Osteoblast (primary cell): ENCODE measurements at regions not wholly inside any gene's neighbourhood (a gene's known extent, or its start where the extent isn't known, plus 50 kb on each side); places are given as distances from the start of the nearest gene placed in this dataset.

Source experiments
- DNase-seq: peaks from one replicate; pipeline ENCODE4 v3.0.0; 2011; ENCODE audit warnings: low spot score, mixed read lengths; ENCODE audit not compliant: insufficient read length; ENCODE audit errors: missing footprints
- H2AFZ ChIP-seq: 2 replicates; pipeline ENCODE4 v1.6.0; 2011; ENCODE audit warnings: mild to moderate bottlenecking, low read length
- H3K27ac ChIP-seq: 2 replicates; pipeline ENCODE4 v1.5.1; 2011; ENCODE audit warnings: mild to moderate bottlenecking, low read depth, low read length, moderate library complexity
- H3K27me3 ChIP-seq: 2 replicates; pipeline ENCODE4 v1.6.0; 2012; ENCODE audit warnings: mild to moderate bottlenecking, control low read depth, inconsistent platforms, low read length, moderate library complexity; ENCODE audit not compliant: insufficient read depth
- H3K36me3 ChIP-seq: 2 replicates; pipeline ENCODE4 v1.5.1; 2011; ENCODE audit warnings: mild to moderate bottlenecking, low read length, control low read depth, moderate library complexity; ENCODE audit not compliant: insufficient read depth
- H3K4me1 ChIP-seq: 2 replicates; pipeline ENCODE4 v1.5.1; 2011; ENCODE audit warnings: mild to moderate bottlenecking, low read length, control low read depth, moderate library complexity; ENCODE audit not compliant: insufficient read depth
- H3K4me2 ChIP-seq: 2 replicates; pipeline ENCODE4 v1.6.0; 2011; ENCODE audit warnings: mild to moderate bottlenecking, low read length; ENCODE audit not compliant: insufficient read depth
- H3K4me3 ChIP-seq: fragments of 200-600 bp; sonication (generic); 3 replicates; pipeline ENCODE4 v1.5.1; 2012; ENCODE audit warnings: mild to moderate bottlenecking, low read length, inconsistent platforms; ENCODE audit not compliant: insufficient read depth
- H3K79me2 ChIP-seq: 2 replicates; pipeline ENCODE4 v1.6.0; 2012; ENCODE audit warnings: mild to moderate bottlenecking, low read length, control low read depth, inconsistent platforms; ENCODE audit not compliant: insufficient read depth
- H3K9me3 ChIP-seq: 2 replicates; pipeline ENCODE4 v1.5.1; 2011; ENCODE audit warnings: low read depth, low read length, control low read depth
- H4K20me1 ChIP-seq: 2 replicates; pipeline ENCODE4 v1.6.0; 2012; ENCODE audit warnings: mild to moderate bottlenecking, low read length, control low read depth; ENCODE audit not compliant: insufficient read depth
- CTCF ChIP-seq: IDR thresholded peaks from 2 replicates; pipeline ENCODE4 v1.5.1; 2011; ENCODE audit warnings: mild to moderate bottlenecking, low read depth, low read length, moderate library complexity; ENCODE audit errors: extremely low read depth

GRCh38 chr6:167662075-167662880 lies 164.4 kb upstream of the AFDN start:
- Histone ChIP-seq H3K4me3 (no peak overlapping the region), H3K27ac (no peak overlapping the region), H3K27me3 (no peaks in the 10 kb centered on the region), H3K9me3 (no peaks in the 10 kb centered on the region), H4K20me1 (no peaks in the 10 kb centered on the region), H2AFZ (no peak overlapping the region), H3K4me1 (no peaks in the 10 kb centered on the region), H3K4me2 (no peak overlapping the region), H3K36me3 (no peaks in the 10 kb centered on the region), H3K79me2 (no peaks in the 10 kb centered on the region)
- DNase-seq, result no peak
- no peak for TF ChIP-seq CTCF

GRCh38 chr6:167662881-167663205 lies 163.9 kb upstream of the AFDN start:
- Histone ChIP-seq H2AFZ (no peak overlapping the region), H3K4me2 (no peak overlapping the region), H4K20me1 (no peaks in the 10 kb centered on the region), H3K27me3 (no peaks in the 10 kb centered on the region), H3K27ac (no peak overlapping the region), H3K9me3 (no peaks in the 10 kb centered on the region), H3K4me3 (no peak overlapping the region), H3K4me1 (no peaks in the 10 kb centered on the region), H3K79me2 (no peaks in the 10 kb centered on the region), H3K36me3 (no peaks in the 10 kb centered on the region)
- no peak for DNase-seq
- TF ChIP-seq CTCF, result no peak

- Histone ChIP-seq H3K36me3 (no peaks in the 10 kb centered on the region), H3K27ac (no peak overlapping the region), H3K79me2 (no peaks in the 10 kb centered on the region), H3K27me3 (no peaks in the 10 kb centered on the region), H3K4me1 (no peaks in the 10 kb centered on the region), H3K4me3 (no peak overlapping the region), H4K20me1 (no peaks in the 10 kb centered on the region), H3K4me2 (no peak overlapping the region), H3K9me3 (no peaks in the 10 kb centered on the region), H2AFZ (no peak overlapping the region)
- no peak for DNase-seq
- no peak for TF ChIP-seq CTCF
Measured at GRCh38 chr6:167663316-167663715, 163.4 kb upstream of the AFDN start.

- Histone ChIP-seq H3K27me3 (no peaks in the 10 kb centered on the region), H3K36me3 (no peaks in the 10 kb centered on the region), H3K4me3 (no peak overlapping the region), H4K20me1 (no peaks in the 10 kb centered on the region), H3K27ac (no peak overlapping the region), H3K4me2 (no peak overlapping the region), H3K9me3 (no peaks in the 10 kb centered on the region), H3K79me2 (no peaks in the 10 kb centered on the region), H3K4me1 (no peaks in the 10 kb centered on the region), H2AFZ (no peak overlapping the region)
- no peak for TF ChIP-seq CTCF
- DNase-seq, result no peak
Measured at GRCh38 chr6:167663784-167664443, 162.8 kb upstream of the AFDN start.
